GM12892 (cell line): ENCODE measurements at regions not wholly inside any gene's neighbourhood (a gene's known extent, or its start where the extent isn't known, plus 50 kb on each side); places are given as distances from the start of the nearest gene placed in this dataset.

Experiments used
- POLR2A ChIP-seq: IDR thresholded peaks from 2 replicates; pipeline ENCODE4 v1.6.1; 2011; ENCODE audit warnings: low read depth, low read length, control low read depth
- POLR2AphosphoS5 ChIP-seq: IDR thresholded peaks from 2 replicates; pipeline ENCODE4 v1.6.1; 2011; ENCODE audit warnings: low read depth, low read length, control low read depth

DNA sequence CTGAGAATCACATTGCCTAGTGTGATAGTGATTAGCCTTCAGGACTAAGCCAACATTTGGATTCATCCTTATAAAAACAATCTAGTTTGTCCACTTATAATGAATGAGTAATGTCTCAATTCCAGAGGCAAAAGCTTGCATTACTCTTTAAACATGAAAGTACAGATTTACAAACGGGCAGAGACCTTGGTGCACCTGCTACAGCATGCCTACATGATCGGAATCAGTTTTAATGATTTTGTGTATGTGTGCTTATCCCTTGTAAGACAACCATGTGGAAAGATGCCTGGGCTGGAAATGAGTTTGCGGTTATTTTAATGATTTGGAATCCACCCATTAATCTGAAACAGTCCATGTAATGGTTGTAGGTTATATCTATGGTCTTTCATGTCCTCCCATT, 572.7 kb downstream of the KLHL13 start:
- no peak for TF ChIP-seq POLR2A
- no peak for TF ChIP-seq POLR2AphosphoS5
